Liver (tissue), 8 donors: ENCODE measurements at regions not wholly inside any gene's neighbourhood (a gene's known extent, or its start where the extent isn't known, plus 50 kb on each side); places are given as distances from the start of the nearest gene placed in this dataset.
A peak's percentile ranks its signal among the peaks of the same experiment; 100 is the strongest.

Experiments
- DNase-seq: peaks from one replicate; pipeline ENCODE4 v3.0.0-alpha.2; 2017; ENCODE audit warnings: low spot score
- H3K27ac ChIP-seq, 2 donors: one replicate each; pipeline ENCODE4 v1.7.0; 2013; ENCODE audit warnings: inconsistent platforms in 2 of 2, low read length in 2 of 2, control low read depth in 1 of 2, low read depth in 1 of 2, mild to moderate bottlenecking in 1 of 2
- H3K27me3 ChIP-seq, 4 donors: one replicate each; pipeline versions ENCODE4 v1.6.1 to v1.7.0; 2013; ENCODE audit warnings: low read length in 3 of 4, inconsistent platforms in 1 of 4, mild to moderate bottlenecking in 1 of 4, moderate library complexity in 1 of 4; ENCODE audit not compliant: control insufficient read depth in 4 of 4, insufficient read depth in 4 of 4
- H3K36me3 ChIP-seq, 4 donors: one replicate each; pipeline versions ENCODE4 v1.6.1 to v1.7.0; 2013; ENCODE audit warnings: low read length in 3 of 4, mild to moderate bottlenecking in 3 of 4, low read depth in 1 of 4, moderate library complexity in 1 of 4; ENCODE audit not compliant: control insufficient read depth in 4 of 4, insufficient read depth in 3 of 4
- H3K4me1 ChIP-seq, 4 donors: one replicate each; pipeline versions ENCODE4 v1.6.1 to v1.7.0; 2013; ENCODE audit warnings: low read length in 3 of 4, mild to moderate bottlenecking in 3 of 4, moderate library complexity in 1 of 4; ENCODE audit not compliant: control insufficient read depth in 4 of 4, insufficient read depth in 4 of 4
- H3K4me3 ChIP-seq, 3 donors: one replicate each; pipeline versions ENCODE4 v1.6.1 to v1.7.0; 2013; ENCODE audit warnings: low read length in 3 of 3, control low read depth in 1 of 3, low read depth in 1 of 3, mild to moderate bottlenecking in 1 of 3
- H3K9ac ChIP-seq, 2 donors: one replicate each; pipeline ENCODE4 v1.7.0; 2013; ENCODE audit warnings: low read length in 2 of 2, mild to moderate bottlenecking in 2 of 2, moderate library complexity in 2 of 2, control low read depth in 1 of 2, low read depth in 1 of 2
- H3K9me3 ChIP-seq, 4 donors: one replicate each; pipeline versions ENCODE4 v1.6.1 to v1.7.0; 2013; ENCODE audit warnings: low read length in 3 of 4; ENCODE audit not compliant: control insufficient read depth in 4 of 4
- ATF3 ChIP-seq: IDR thresholded peaks from 2 replicates; pipeline ENCODE4 v1.6.1; 2016; ENCODE audit warnings: antibody characterized with exemption
- CTCF ChIP-seq: fragments of 150-350 bp; IDR thresholded peaks from 2 replicates; pipeline ENCODE4 v1.5.1; 2017; ENCODE audit warnings: improper control_type of control experiment, low read depth, low read length; ENCODE audit not compliant: missing input control
- EGR1 ChIP-seq, 2 donors: IDR thresholded peaks; 2 replicates each; pipeline ENCODE4 v1.6.1; 2016 to 2018; ENCODE audit warnings: antibody characterized with exemption in 2 of 2, low read depth in 2 of 2
- FOXA1 ChIP-seq: IDR thresholded peaks from 2 replicates; pipeline ENCODE4 v1.6.1; 2016; ENCODE audit warnings: antibody characterized with exemption
- FOXA2 ChIP-seq: IDR thresholded peaks from 2 replicates; pipeline ENCODE4 v1.6.1; 2016; ENCODE audit warnings: antibody characterized with exemption
- GABPA ChIP-seq, 2 donors: IDR thresholded peaks in 1 of 2; conservative IDR thresholded peaks in 1 of 2; 2 replicates each; pipeline ENCODE4 v1.6.1; 2016; ENCODE audit warnings: antibody characterized with exemption in 2 of 2, mild to moderate bottlenecking in 1 of 2, moderate library complexity in 1 of 2
- HNF4A ChIP-seq, 2 donors: conservative IDR thresholded peaks; 2 replicates each; pipeline ENCODE4 v1.6.1; 2016; ENCODE audit warnings: antibody characterized with exemption in 2 of 2, mild to moderate bottlenecking in 2 of 2
- HNF4G ChIP-seq: IDR thresholded peaks from 2 replicates; pipeline ENCODE4 v1.6.1; 2016; ENCODE audit warnings: antibody characterized with exemption
- JUND ChIP-seq, 2 donors: IDR thresholded peaks; 2 replicates each; pipeline ENCODE4 v1.6.1; 2016; ENCODE audit warnings: antibody characterized with exemption in 2 of 2
- NR2F2 ChIP-seq: IDR thresholded peaks from 2 replicates; pipeline ENCODE4 v1.6.1; 2016; ENCODE audit warnings: antibody characterized with exemption
- RAD21 ChIP-seq, 2 donors: IDR thresholded peaks; 2 replicates each; pipeline ENCODE4 v1.6.1; 2016; ENCODE audit warnings: antibody characterized with exemption in 2 of 2, mild to moderate bottlenecking in 2 of 2
- RXRA ChIP-seq, 2 donors: IDR thresholded peaks; 2 replicates each; pipeline ENCODE4 v1.6.1; 2017 to 2018; ENCODE audit warnings: antibody characterized with exemption in 2 of 2, mild to moderate bottlenecking in 1 of 2
- TAF1 ChIP-seq: conservative IDR thresholded peaks from 2 replicates; pipeline ENCODE4 v1.6.1; 2016; ENCODE audit warnings: antibody characterized with exemption, mild to moderate bottlenecking
- YY1 ChIP-seq: IDR thresholded peaks from 2 replicates; pipeline ENCODE4 v1.6.1; 2016; ENCODE audit warnings: antibody characterized with exemption, mild to moderate bottlenecking
- ZBTB33 ChIP-seq: IDR thresholded peaks from 2 replicates; pipeline ENCODE4 v1.6.1; 2016; ENCODE audit warnings: antibody characterized with exemption
- WGBS: extraction: QIAGEN DNeasy Blood & Tissue Kit; methylation state at CpG from one replicate; pipeline ENCODE4 v1.1.7; 2013; 5-methylcytosine and 5-hydroxymethylcytosine counted together
- TF ChIP-seq, protein P1 (sequence below): IDR thresholded peaks from 2 replicates; pipeline ENCODE4 v1.6.1; 2016; ENCODE audit warnings: antibody characterized with exemption
- TF ChIP-seq, protein P2 (sequence below): IDR thresholded peaks from 2 replicates; pipeline ENCODE4 v1.6.1; 2016; ENCODE audit warnings: antibody characterized with exemption, mild to moderate bottlenecking
- donor health status: healthy.
- donor health status: healthy.
- donor health status: healthy.
- donor health status: healthy.
- donor health status: healthy.

DNA sequence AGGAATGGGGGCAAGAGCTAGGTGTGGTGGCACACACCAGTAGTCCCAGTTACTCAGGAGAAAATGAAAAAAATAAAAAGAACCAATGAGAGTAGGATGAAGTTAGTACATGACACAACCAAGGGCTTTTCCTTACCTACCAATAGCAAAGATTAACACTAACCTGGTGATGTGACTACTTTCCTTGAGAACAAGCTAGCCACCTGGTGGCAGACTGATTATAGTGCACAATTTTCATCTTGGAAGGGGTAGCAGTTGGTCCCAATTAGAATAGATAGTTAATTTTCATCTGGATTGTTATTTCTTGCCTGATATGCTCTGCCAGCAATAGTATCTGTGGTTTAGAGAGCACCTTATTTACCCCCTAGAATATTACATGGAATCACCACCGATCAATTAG is 1216.8 kb upstream of the PABPC4L start:
- no peak overlapping the region for H3K27ac ChIP-seq
- no peaks in the 10 kb centered on the region for H3K4me1 ChIP-seq
- no peak for DNase-seq
- no peaks in the 10 kb centered on the region for H3K9me3 ChIP-seq
- no peak overlapping the region for H3K4me3 ChIP-seq
- no peaks in the 10 kb centered on the region for H3K27me3 ChIP-seq
- H3K36me3 ChIP-seq, result no peaks in the 10 kb centered on the region
- TF ChIP-seq RAD21 (IDR thresholded peaks at IDR 0.05) (peak in 1 of 2 donors; percentile 15), HNF4A (conservative IDR thresholded peaks at IDR 0.05) (no peak), NR2F2 (no peak), RXRA (IDR thresholded peaks at IDR 0.05) (no peak), FOXA1 (no peak), YY1 (no peak), EGR1 (IDR thresholded peaks at IDR 0.05; ENCODE audit: low read depth in 2 of 2) (no peak), HNF4G (no peak), GABPA (IDR thresholded peaks at IDR 0.05 in 1 of 2, conservative IDR thresholded peaks at IDR 0.05 in 1 of 2) (no peak), TAF1 (no peak), ATF3 (no peak), FOXA2 (no peak), CTCF (peak; percentile 10), ZBTB33 (no peak)
- TF ChIP-seq, protein P1, sequence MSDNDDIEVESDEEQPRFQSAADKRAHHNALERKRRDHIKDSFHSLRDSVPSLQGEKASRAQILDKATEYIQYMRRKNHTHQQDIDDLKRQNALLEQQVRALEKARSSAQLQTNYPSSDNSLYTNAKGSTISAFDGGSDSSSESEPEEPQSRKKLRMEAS, result no peak
- TF ChIP-seq, protein P2, sequence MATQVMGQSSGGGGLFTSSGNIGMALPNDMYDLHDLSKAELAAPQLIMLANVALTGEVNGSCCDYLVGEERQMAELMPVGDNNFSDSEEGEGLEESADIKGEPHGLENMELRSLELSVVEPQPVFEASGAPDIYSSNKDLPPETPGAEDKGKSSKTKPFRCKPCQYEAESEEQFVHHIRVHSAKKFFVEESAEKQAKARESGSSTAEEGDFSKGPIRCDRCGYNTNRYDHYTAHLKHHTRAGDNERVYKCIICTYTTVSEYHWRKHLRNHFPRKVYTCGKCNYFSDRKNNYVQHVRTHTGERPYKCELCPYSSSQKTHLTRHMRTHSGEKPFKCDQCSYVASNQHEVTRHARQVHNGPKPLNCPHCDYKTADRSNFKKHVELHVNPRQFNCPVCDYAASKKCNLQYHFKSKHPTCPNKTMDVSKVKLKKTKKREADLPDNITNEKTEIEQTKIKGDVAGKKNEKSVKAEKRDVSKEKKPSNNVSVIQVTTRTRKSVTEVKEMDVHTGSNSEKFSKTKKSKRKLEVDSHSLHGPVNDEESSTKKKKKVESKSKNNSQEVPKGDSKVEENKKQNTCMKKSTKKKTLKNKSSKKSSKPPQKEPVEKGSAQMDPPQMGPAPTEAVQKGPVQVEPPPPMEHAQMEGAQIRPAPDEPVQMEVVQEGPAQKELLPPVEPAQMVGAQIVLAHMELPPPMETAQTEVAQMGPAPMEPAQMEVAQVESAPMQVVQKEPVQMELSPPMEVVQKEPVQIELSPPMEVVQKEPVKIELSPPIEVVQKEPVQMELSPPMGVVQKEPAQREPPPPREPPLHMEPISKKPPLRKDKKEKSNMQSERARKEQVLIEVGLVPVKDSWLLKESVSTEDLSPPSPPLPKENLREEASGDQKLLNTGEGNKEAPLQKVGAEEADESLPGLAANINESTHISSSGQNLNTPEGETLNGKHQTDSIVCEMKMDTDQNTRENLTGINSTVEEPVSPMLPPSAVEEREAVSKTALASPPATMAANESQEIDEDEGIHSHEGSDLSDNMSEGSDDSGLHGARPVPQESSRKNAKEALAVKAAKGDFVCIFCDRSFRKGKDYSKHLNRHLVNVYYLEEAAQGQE, result no peak
- no peak overlapping the region for H3K9ac ChIP-seq
- 61% methylated on average over 1 of the region's 1 CpG for WGBS

DNA sequence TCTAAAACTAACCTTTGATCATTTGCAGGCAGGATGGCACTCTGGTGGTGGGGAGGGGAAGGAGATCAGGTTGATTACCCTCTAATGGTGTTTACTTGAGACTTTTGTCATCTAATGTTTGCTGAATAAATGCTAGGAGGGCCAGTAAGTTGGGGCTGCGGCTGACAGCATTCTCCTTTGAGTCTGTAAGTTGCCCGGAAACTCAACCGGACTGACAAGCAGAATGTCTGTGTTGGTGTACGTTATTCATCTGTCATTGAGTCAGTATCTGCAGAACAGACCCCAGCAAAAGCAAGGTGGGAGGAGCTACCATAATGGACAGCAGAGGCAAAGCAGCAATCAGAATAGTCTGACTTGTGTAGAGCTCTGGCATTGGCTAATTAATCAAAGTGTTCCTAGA is 1210.6 kb upstream of the PABPC4L start:
- 69% methylated on average over 4 of the region's 4 CpGs for WGBS
- H3K4me1 ChIP-seq, result no peaks in the 10 kb centered on the region
- H3K36me3 ChIP-seq, result no peaks in the 10 kb centered on the region
- no peaks in the 10 kb centered on the region for H3K9me3 ChIP-seq
- H3K9ac ChIP-seq, result no peak overlapping the region
- no peak for DNase-seq
- H3K4me3 ChIP-seq, result no peak overlapping the region
- no peaks in the 10 kb centered on the region for H3K27me3 ChIP-seq
- H3K27ac ChIP-seq, result no peak overlapping the region
- TF ChIP-seq, protein P1, result no peak
- TF ChIP-seq TAF1 (no peak), HNF4G (no peak), JUND (IDR thresholded peaks at IDR 0.05) (no peak), RXRA (IDR thresholded peaks at IDR 0.05) (no peak), GABPA (IDR thresholded peaks at IDR 0.05 in 1 of 2, conservative IDR thresholded peaks at IDR 0.05 in 1 of 2) (no peak), FOXA2 (no peak), FOXA1 (no peak), ATF3 (no peak), ZBTB33 (no peak), HNF4A (conservative IDR thresholded peaks at IDR 0.05) (no peak)
- TF ChIP-seq, protein P2, result no peak
